ENCODE measurements at regions not wholly inside any gene's neighbourhood (a gene's known extent, or its start where the extent isn't known, plus 50 kb on each side); places are given as distances from the start of the nearest gene placed in this dataset.

- no peak for TF ChIP-seq POLR2A (IDR thresholded peaks at IDR 0.05)
- TF ChIP-seq, protein P1, sequence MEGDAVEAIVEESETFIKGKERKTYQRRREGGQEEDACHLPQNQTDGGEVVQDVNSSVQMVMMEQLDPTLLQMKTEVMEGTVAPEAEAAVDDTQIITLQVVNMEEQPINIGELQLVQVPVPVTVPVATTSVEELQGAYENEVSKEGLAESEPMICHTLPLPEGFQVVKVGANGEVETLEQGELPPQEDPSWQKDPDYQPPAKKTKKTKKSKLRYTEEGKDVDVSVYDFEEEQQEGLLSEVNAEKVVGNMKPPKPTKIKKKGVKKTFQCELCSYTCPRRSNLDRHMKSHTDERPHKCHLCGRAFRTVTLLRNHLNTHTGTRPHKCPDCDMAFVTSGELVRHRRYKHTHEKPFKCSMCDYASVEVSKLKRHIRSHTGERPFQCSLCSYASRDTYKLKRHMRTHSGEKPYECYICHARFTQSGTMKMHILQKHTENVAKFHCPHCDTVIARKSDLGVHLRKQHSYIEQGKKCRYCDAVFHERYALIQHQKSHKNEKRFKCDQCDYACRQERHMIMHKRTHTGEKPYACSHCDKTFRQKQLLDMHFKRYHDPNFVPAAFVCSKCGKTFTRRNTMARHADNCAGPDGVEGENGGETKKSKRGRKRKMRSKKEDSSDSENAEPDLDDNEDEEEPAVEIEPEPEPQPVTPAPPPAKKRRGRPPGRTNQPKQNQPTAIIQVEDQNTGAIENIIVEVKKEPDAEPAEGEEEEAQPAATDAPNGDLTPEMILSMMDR (IDR thresholded peaks at IDR 0.05): no peak
Observed at GRCh38 chr2:157971702-157972101, 95.6 kb upstream of the ACVR1 start.

DNA sequence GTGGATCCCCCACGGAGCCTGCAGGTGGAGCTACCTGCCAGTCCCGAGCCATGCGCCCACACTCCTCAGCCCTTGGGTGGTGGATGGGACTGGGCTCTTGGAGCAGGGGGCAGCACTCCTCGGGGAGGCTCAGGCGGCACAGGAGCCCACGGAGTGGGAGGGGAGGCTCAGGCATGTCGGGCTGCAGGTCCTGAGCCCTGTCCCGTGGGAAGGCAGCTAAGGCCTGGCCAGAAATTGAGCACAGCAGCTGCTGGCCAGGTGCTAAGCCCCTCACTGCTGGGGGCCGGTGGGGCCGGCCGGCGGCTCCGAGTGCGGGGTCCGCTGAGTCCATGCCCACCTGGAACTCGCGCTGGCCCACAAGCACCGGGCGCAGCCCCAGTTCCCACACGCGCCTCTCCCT, 91.7 kb upstream of the ACVR1 start:
- intact Hi-C loops (cut with DNase I; ENCODE audit: low total_unique reads): no loop called here
- no peak for DNase-seq (ENCODE audit: low spot score in 2 of 2)
- WGBS, 2 donors: 92 to 96% methylated on average over 13 to 21 of the region's 21 CpGs
- no peak overlapping the region for H3K4me3 ChIP-seq (ENCODE audit: low read depth, poor library complexity, severe bottlenecking)
- TF ChIP-seq, protein P1 (IDR thresholded peaks at IDR 0.05): no peak
- TF ChIP-seq POLR2A (IDR thresholded peaks at IDR 0.05): no peak

More at GRCh38 chr2:157971702-157972101, 95.6 kb upstream of the ACVR1 start:
- no peak overlapping the region for H3K4me3 ChIP-seq (ENCODE audit: low read depth, poor library complexity, severe bottlenecking)
- intact Hi-C loops (cut with DNase I; ENCODE audit: low total_unique reads): no loop called here
- no peak for DNase-seq (ENCODE audit: low spot score in 2 of 2)

DNA sequence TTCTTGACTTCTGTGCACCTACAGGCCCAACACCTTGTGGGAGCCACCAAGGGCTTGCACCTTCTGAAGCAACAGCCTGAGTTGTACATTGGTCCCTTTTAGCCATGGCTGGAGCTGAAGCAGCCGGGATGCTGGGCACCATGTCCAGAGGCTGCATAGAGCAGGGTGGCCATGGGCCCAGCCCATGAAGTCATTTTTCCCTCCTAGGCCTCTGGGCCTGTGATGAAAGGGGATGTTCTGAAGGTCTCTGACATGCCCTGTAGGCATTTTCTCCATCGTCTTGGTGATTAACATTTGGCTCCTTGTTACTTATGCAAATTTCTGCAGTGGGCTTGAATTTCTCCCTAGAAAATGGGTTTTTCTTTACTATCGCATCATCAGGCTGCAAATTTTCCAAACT, 83.1 kb upstream of the ACVR1 start:
- 69 to 83% methylated on average over 3 of the region's 3 CpGs for WGBS, 2 donors
- no peak overlapping the region for H3K4me3 ChIP-seq (ENCODE audit: low read depth, poor library complexity, severe bottlenecking)
- intact Hi-C loops (cut with DNase I; ENCODE audit: low total_unique reads): no loop called here
- TF ChIP-seq, protein P1 (IDR thresholded peaks at IDR 0.05): no peak
- no peak for TF ChIP-seq POLR2A (IDR thresholded peaks at IDR 0.05)
- no peak for DNase-seq (ENCODE audit: low spot score in 2 of 2)

- DNase-seq (ENCODE audit: low spot score in 2 of 2): no peak
- intact Hi-C loops (cut with DNase I; ENCODE audit: low total_unique reads): no loop called here
- H3K4me3 ChIP-seq (ENCODE audit: low read depth, poor library complexity, severe bottlenecking): no peak overlapping the region
- 56 to 66% methylated on average over 3 of the region's 3 CpGs for WGBS, 2 donors
- no peak for TF ChIP-seq POLR2A (IDR thresholded peaks at IDR 0.05)
- TF ChIP-seq, protein P1 (IDR thresholded peaks at IDR 0.05): no peak
Observed at GRCh38 chr2:157957596-157957995, 81.5 kb upstream of the ACVR1 start.

DNA sequence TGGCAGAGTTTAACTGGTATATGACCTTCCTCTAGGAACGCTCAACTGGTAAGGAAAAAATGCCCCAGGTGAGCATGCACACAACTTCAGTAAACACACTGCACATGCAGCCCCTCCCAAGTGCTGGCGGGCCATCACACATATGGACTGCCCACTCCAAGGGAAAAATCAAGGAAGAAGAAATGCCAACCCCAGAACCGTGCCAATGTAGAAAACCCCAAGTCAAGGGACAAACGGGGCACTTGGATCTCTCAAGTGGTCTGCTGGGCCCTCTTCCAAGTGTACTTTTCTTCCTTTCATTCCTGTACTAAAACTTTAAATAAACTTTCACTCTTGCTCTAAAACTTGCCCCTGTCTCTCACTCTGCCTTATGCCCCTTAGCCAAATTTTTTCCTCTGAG, 76.4 kb upstream of the ACVR1 start:
- intact Hi-C loops (cut with DNase I; ENCODE audit: low total_unique reads): no loop called here
- H3K4me3 ChIP-seq (ENCODE audit: low read depth, poor library complexity, severe bottlenecking): no peak overlapping the region
- TF ChIP-seq POLR2A (IDR thresholded peaks at IDR 0.05): no peak
- TF ChIP-seq, protein P1 (IDR thresholded peaks at IDR 0.05): no peak
- 55 to 56% methylated on average over 4 of the region's 4 CpGs for WGBS, 2 donors
- no peak for DNase-seq (ENCODE audit: low spot score in 2 of 2)

GRCh38 chr2:157948856-157949255, 72.7 kb upstream of the ACVR1 start:
- DNase-seq (ENCODE audit: low spot score in 2 of 2): no peak
- TF ChIP-seq, protein P1 (IDR thresholded peaks at IDR 0.05): no peak
- TF ChIP-seq POLR2A (IDR thresholded peaks at IDR 0.05): no peak
- intact Hi-C loops (cut with DNase I; ENCODE audit: low total_unique reads): no loop called here

More at GRCh38 chr2:157948856-157949255, 72.7 kb upstream of the ACVR1 start:
- H3K4me3 ChIP-seq (ENCODE audit: low read depth, poor library complexity, severe bottlenecking): no peak overlapping the region

All from lower leg skin (tissue), 4 donors.